Lower lobe of right lung (tissue), 2 donors: ENCODE measurements at regions not wholly inside any gene's neighbourhood (a gene's known extent, or its start where the extent isn't known, plus 50 kb on each side); places are given as distances from the start of the nearest gene placed in this dataset.

ENCODE experiments used
- ATAC-seq, 2 donors: fragments of 200-7000 bp; cut with Tn5 transposase; one replicate each; pipeline ENCODE4 v1.9.1; 2020 to 2022; ENCODE audit warnings: mild to moderate bottlenecking in 2 of 2, moderate library complexity in 2 of 2
- DNase-seq: peaks from one replicate; pipeline ENCODE4 v3.0.0-alpha.2; 2020
- H3K27ac ChIP-seq: fragments of 200-600 bp; one replicate; pipeline ENCODE4 v1.8.0; 2022
- H3K27me3 ChIP-seq: fragments of 200-600 bp; one replicate; pipeline ENCODE4 v1.8.0; 2022; ENCODE audit warnings: low read depth
- H3K36me3 ChIP-seq: fragments of 200-600 bp; one replicate; pipeline ENCODE4 v1.8.0; 2022; ENCODE audit warnings: mild to moderate bottlenecking
- H3K4me1 ChIP-seq: fragments of 200-600 bp; one replicate; pipeline ENCODE4 v1.8.0; 2022
- H3K4me3 ChIP-seq: fragments of 200-600 bp; one replicate; pipeline ENCODE4 v1.8.0; 2022; ENCODE audit warnings: mild to moderate bottlenecking
- H3K9me3 ChIP-seq: fragments of 200-600 bp; one replicate; pipeline ENCODE4 v1.8.0; 2022
- intact Hi-C: fragments of 100-400 bp; cut with DNase I; formaldehyde crosslinking; loops from one replicate; pipeline ENCODE4 v1.11.0; 2022
- TF ChIP-seq, protein P1 (sequence below): fragments of 200-600 bp; IDR thresholded peaks from one replicate; pipeline ENCODE4 v1.8.0; 2022; ENCODE audit warnings: antibody characterized with exemption, mild to moderate bottlenecking
- donor health status: DM: no; HTN: yes; CAD: no; lungs with severe emphysema.

DNA sequence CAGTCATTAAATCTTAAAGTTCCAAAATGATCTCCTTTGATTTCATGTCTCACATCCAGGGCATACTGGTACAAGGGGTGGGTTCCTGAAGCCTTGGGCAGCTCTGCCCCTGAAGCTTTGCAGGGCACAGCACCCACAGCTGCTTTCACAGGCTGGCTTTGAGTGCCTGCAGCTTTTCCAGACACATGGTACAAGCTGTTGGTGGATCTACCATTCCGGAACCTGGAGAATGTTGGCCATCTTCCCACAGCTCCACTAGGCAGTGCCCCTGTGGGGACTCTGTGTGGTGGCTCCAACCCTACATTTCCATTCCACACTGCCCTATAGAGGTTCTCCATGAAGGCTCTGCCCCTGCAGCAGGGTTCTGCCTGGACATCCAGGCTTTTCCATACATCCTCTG, 211.1 kb upstream of the THBS1 start:
- ATAC-seq (no peak), DNase-seq (no peak)
- no peak overlapping the region for H3K4me3 ChIP-seq
- H3K27ac ChIP-seq = no peak overlapping the region
- H3K36me3 ChIP-seq = no peaks in the 10 kb centered on the region
- peaks cover 12% of the 10 kb centered on the region for H3K9me3 ChIP-seq
- H3K27me3 ChIP-seq = no peaks in the 10 kb centered on the region
- H3K4me1 ChIP-seq = no peaks in the 10 kb centered on the region
- TF ChIP-seq, protein P1, sequence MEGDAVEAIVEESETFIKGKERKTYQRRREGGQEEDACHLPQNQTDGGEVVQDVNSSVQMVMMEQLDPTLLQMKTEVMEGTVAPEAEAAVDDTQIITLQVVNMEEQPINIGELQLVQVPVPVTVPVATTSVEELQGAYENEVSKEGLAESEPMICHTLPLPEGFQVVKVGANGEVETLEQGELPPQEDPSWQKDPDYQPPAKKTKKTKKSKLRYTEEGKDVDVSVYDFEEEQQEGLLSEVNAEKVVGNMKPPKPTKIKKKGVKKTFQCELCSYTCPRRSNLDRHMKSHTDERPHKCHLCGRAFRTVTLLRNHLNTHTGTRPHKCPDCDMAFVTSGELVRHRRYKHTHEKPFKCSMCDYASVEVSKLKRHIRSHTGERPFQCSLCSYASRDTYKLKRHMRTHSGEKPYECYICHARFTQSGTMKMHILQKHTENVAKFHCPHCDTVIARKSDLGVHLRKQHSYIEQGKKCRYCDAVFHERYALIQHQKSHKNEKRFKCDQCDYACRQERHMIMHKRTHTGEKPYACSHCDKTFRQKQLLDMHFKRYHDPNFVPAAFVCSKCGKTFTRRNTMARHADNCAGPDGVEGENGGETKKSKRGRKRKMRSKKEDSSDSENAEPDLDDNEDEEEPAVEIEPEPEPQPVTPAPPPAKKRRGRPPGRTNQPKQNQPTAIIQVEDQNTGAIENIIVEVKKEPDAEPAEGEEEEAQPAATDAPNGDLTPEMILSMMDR = no peak
- intact Hi-C loops = no loop called here

DNA sequence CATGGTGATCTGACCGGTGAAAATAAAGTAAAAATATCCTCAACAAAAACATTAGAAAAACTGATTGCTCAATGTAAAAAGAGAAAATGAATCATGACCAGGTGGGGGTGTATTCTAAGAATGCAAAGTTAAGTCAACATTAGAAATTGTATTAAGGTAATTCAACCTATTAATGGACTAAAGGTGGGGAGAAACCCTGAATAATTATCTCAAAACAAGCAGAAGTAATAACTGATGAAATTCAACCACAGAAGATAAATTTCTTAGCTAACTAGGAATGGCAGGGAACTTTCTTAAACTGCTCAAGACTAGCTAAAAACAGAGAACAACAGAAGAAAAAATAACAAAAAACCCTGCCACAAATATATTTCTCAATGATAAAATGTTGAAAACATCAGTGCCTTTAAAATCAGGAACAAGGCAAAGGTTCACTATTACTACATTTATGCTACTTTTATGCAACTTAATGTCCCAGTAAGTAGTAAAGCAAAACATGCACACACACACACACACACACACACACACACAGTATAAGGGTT, 204.4 kb upstream of the THBS1 start:
- Histone ChIP-seq H3K9me3 (peaks cover 8% of the 10 kb centered on the region), H3K4me3 (no peak overlapping the region), H3K4me1 (no peaks in the 10 kb centered on the region), H3K36me3 (no peaks in the 10 kb centered on the region), H3K27ac (no peak overlapping the region), H3K27me3 (no peaks in the 10 kb centered on the region)
- intact Hi-C loops = no loop called here
- TF ChIP-seq, protein P1 = no peak
- DNase-seq = no peak
- peak; percentile 45 to 66 for ATAC-seq

DNA sequence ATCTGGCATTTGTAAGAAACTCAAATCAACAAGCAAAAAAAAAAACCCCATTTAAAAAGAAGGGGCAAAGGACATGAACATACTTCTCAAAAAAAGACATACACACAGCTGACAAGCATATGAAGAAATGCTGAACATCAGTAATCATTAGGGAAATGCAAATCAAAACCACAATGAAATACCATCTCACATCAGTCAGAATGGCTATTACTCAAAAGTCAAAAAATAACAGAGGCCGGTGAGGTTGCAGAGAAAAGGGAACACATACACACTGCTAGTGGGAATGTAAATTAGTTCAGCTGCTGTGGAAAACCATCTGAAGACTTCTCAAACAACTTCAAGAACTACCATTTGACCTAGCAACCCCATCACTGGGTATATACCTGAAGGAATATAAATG, 199.4 kb upstream of the THBS1 start:
- no peak overlapping the region for H3K27ac ChIP-seq
- no peak overlapping the region for H3K4me3 ChIP-seq
- TF ChIP-seq, protein P1 = no peak
- DNase-seq = no peak
- no peaks in the 10 kb centered on the region for H3K27me3 ChIP-seq
- H3K9me3 ChIP-seq = no peaks in the 10 kb centered on the region
- intact Hi-C loops = no loop called here
- ATAC-seq = peak; percentile 25 to 33
- H3K4me1 ChIP-seq = no peaks in the 10 kb centered on the region
- H3K36me3 ChIP-seq = no peaks in the 10 kb centered on the region

DNA sequence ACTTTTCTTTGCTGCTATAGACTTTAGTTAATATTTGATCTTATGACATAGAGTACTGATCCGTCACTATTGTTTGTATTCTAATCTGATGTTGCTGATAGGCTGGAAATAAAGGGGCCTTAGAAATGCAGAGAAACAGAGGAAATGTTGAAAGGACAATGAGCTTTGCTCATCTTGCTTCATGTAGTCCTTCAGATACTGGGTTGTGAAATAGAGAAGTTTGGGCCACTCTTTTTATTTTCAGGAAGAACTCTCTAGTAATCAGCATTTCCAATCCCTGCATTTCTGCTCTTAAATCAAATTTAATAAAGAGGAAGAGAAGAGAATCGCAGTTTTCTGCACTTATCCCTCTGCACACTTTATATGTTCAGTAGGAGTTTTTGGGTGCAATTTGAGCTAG, 192.8 kb upstream of the THBS1 start:
- no peak overlapping the region for H3K27ac ChIP-seq
- no peaks in the 10 kb centered on the region for H3K9me3 ChIP-seq
- no peaks in the 10 kb centered on the region for H3K4me1 ChIP-seq
- DNase-seq (no peak), ATAC-seq (peak; percentile 51 to 61)
- TF ChIP-seq, protein P1 = no peak
- intact Hi-C loops = no loop called here
- no peaks in the 10 kb centered on the region for H3K36me3 ChIP-seq
- H3K4me3 ChIP-seq = no peak overlapping the region
- no peaks in the 10 kb centered on the region for H3K27me3 ChIP-seq

DNA sequence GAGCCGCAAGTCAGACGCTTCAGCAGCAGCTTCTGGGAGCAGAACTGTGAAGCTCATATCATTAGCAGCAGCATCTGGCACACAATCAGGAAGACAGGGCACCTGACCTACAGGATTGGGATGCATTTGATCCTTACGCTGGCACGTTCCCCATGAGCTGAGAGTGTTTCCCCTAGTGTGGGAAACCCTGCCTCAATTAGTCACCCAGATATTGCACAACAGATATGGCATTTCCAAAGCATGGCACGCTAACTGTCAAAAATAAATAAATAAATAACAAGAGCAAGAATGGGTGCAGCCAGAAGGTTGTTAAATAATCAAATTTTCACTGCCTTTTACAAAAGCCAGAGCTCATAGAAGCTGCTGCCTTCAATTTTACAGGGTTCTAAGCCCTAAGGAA, 189.6 kb upstream of the THBS1 start:
- no peak for ATAC-seq

More for the DNA sequence above, 189.6 kb upstream of the THBS1 start:
- intact Hi-C loops = no loop called here
- DNase-seq = no peak
- Histone ChIP-seq H3K36me3 (no peaks in the 10 kb centered on the region), H3K9me3 (no peaks in the 10 kb centered on the region), H3K27me3 (no peaks in the 10 kb centered on the region), H3K27ac (no peak overlapping the region), H3K4me3 (no peak overlapping the region), H3K4me1 (no peaks in the 10 kb centered on the region)
- TF ChIP-seq, protein P1 = no peak
